Osteoblast (primary cell): ENCODE measurements at regions not wholly inside any gene's neighbourhood (a gene's known extent, or its start where the extent isn't known, plus 50 kb on each side); places are given as distances from the start of the nearest gene placed in this dataset.

ENCODE experiments used
- DNase-seq: peaks from one replicate; pipeline ENCODE4 v3.0.0; 2011; ENCODE audit warnings: low spot score, mixed read lengths; ENCODE audit not compliant: insufficient read length; ENCODE audit errors: missing footprints
- H2AFZ ChIP-seq: 2 replicates; pipeline ENCODE4 v1.6.0; 2011; ENCODE audit warnings: mild to moderate bottlenecking, low read length
- H3K27ac ChIP-seq: 2 replicates; pipeline ENCODE4 v1.5.1; 2011; ENCODE audit warnings: mild to moderate bottlenecking, low read depth, low read length, moderate library complexity
- H3K27me3 ChIP-seq: 2 replicates; pipeline ENCODE4 v1.6.0; 2012; ENCODE audit warnings: mild to moderate bottlenecking, control low read depth, inconsistent platforms, low read length, moderate library complexity; ENCODE audit not compliant: insufficient read depth
- H3K36me3 ChIP-seq: 2 replicates; pipeline ENCODE4 v1.5.1; 2011; ENCODE audit warnings: mild to moderate bottlenecking, low read length, control low read depth, moderate library complexity; ENCODE audit not compliant: insufficient read depth
- H3K4me1 ChIP-seq: 2 replicates; pipeline ENCODE4 v1.5.1; 2011; ENCODE audit warnings: mild to moderate bottlenecking, low read length, control low read depth, moderate library complexity; ENCODE audit not compliant: insufficient read depth
- H3K4me2 ChIP-seq: 2 replicates; pipeline ENCODE4 v1.6.0; 2011; ENCODE audit warnings: mild to moderate bottlenecking, low read length; ENCODE audit not compliant: insufficient read depth
- H3K4me3 ChIP-seq: fragments of 200-600 bp; sonication (generic); 3 replicates; pipeline ENCODE4 v1.5.1; 2012; ENCODE audit warnings: mild to moderate bottlenecking, low read length, inconsistent platforms; ENCODE audit not compliant: insufficient read depth
- H3K79me2 ChIP-seq: 2 replicates; pipeline ENCODE4 v1.6.0; 2012; ENCODE audit warnings: mild to moderate bottlenecking, low read length, control low read depth, inconsistent platforms; ENCODE audit not compliant: insufficient read depth
- H3K9me3 ChIP-seq: 2 replicates; pipeline ENCODE4 v1.5.1; 2011; ENCODE audit warnings: low read depth, low read length, control low read depth
- H4K20me1 ChIP-seq: 2 replicates; pipeline ENCODE4 v1.6.0; 2012; ENCODE audit warnings: mild to moderate bottlenecking, low read length, control low read depth; ENCODE audit not compliant: insufficient read depth
- CTCF ChIP-seq: IDR thresholded peaks from 2 replicates; pipeline ENCODE4 v1.5.1; 2011; ENCODE audit warnings: mild to moderate bottlenecking, low read depth, low read length, moderate library complexity; ENCODE audit errors: extremely low read depth

DNA sequence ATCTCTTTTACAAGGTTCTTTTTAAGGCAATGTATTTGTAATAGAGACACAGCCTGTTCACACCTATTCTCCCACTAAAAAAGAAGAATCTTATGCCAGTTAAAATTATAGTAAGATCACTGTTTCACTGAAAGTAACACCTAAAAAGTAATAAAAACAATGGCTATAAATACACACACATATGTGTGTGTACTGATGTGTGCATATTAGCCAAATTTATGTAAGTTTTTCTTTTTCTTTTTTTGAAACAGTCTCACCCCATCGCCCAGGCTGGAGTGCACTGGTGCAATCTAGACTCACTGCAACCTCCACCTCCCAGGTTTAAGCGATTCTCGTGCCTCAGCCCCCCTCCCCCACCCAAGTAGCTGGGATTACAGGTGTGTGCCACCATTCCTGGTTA lies 56.8 kb upstream of the SLC30A10 start:
- no peaks in the 10 kb centered on the region for H3K79me2 ChIP-seq
- no peak overlapping the region for H3K4me2 ChIP-seq
- TF ChIP-seq CTCF, result no peak
- H3K4me3 ChIP-seq, result no peak overlapping the region
- H3K27me3 ChIP-seq, result no peaks in the 10 kb centered on the region
- H2AFZ ChIP-seq, result no peak overlapping the region
- peaks cover 64% of the 10 kb centered on the region for H3K36me3 ChIP-seq
- DNase-seq, result no peak
- no peak overlapping the region for H3K27ac ChIP-seq
- H3K4me1 ChIP-seq, result no peaks in the 10 kb centered on the region
- H3K9me3 ChIP-seq, result no peaks in the 10 kb centered on the region
- H4K20me1 ChIP-seq, result no peaks in the 10 kb centered on the region
